Heart right ventricle (tissue), 16 donors: ENCODE measurements at regions not wholly inside any gene's neighbourhood (a gene's known extent, or its start where the extent isn't known, plus 50 kb on each side); places are given as distances from the start of the nearest gene placed in this dataset.

Source experiments
- ATAC-seq, 8 donors: fragments of 200-7000 bp; cut with Tn5 transposase; one replicate each; pipeline ENCODE4 v1.9.1; 2020; ENCODE audit warnings: mild to moderate bottlenecking in 8 of 8, moderate library complexity in 8 of 8, moderate number of reproducible peaks in 1 of 8
- DNase-seq, 2 donors: peaks; one replicate each; pipeline ENCODE4 v3.0.0-alpha.2; 2020
- H3K27ac ChIP-seq, 10 donors: fragments of 200-600 bp; sonication (generic) in 2 of 10; one replicate each; pipeline versions ENCODE4 v1.5.0 to v1.8.0; 2020 to 2022; ENCODE audit warnings: mild to moderate bottlenecking in 3 of 10
- H3K27me3 ChIP-seq, 7 donors: fragments of 200-600 bp; one replicate each; pipeline ENCODE4 v1.8.0; 2021 to 2022; ENCODE audit warnings: mild to moderate bottlenecking in 2 of 7
- H3K36me3 ChIP-seq, 9 donors: fragments of 200-600 bp; sonication (generic) in 1 of 9; one replicate each; pipeline versions ENCODE4 v1.5.0 to v1.8.0; 2020 to 2022; ENCODE audit warnings: mild to moderate bottlenecking in 2 of 9
- H3K4me1 ChIP-seq, 9 donors: fragments of 200-600 bp; sonication (generic) in 1 of 9; one replicate each; pipeline versions ENCODE4 v1.5.0 to v1.8.0; 2020 to 2022; ENCODE audit warnings: mild to moderate bottlenecking in 4 of 9
- H3K4me3 ChIP-seq, 10 donors: fragments of 200-600 bp; sonication (generic) in 2 of 10; one replicate each; pipeline versions ENCODE4 v1.5.0 to v1.8.0; 2020 to 2022; ENCODE audit warnings: mild to moderate bottlenecking in 7 of 10, moderate library complexity in 2 of 10
- H3K9me3 ChIP-seq, 11 donors: fragments of 200-600 bp in 10 of 11; sonication (generic) in 2 of 11; one replicate each; pipeline versions ENCODE4 v1.5.0 to v1.8.0; 2013 to 2022; ENCODE audit warnings: mild to moderate bottlenecking in 2 of 11, control low read depth in 1 of 11, moderate library complexity in 1 of 11
- WGBS, 2 donors: extraction: QIAGEN DNeasy Blood & Tissue Kit; methylation state at CpG; one replicate each; pipeline ENCODE4 v1.1.7; 2013; ENCODE audit warnings: inconsistent platforms in 1 of 2; 5-methylcytosine and 5-hydroxymethylcytosine counted together
- intact Hi-C, 10 donors: fragments of 100-400 bp; cut with DNase I; formaldehyde crosslinking; loops; one replicate each; pipeline versions ENCODE4 v1.11.1 to v1.14.2; 2022
- TF ChIP-seq, protein P1 (sequence below), 9 donors: fragments of 200-600 bp; sonication (generic) in 2 of 9; IDR thresholded peaks; one replicate each; pipeline versions ENCODE4 v1.5.0 to v1.8.0; 2021 to 2022; ENCODE audit warnings: antibody characterized with exemption in 9 of 9, mild to moderate bottlenecking in 5 of 9, moderate library complexity in 1 of 9
- donor health status: Arrhythmogenic right ventricular cardiomyopathy.
- donor health status: ischemic (EF 13 %, LVEDD 7.1; RV severe dilation, severe dysfunction).
- donor health status: healthy with polysubstance abuse.
- donor health status: DM: no; HTN: yes; CAD: no.
- donor health status: DM: no; HTN: no; CAD: no.
- donor health status: ischemic (EF 25% LVEDD 6.9; RV normal size, moderate dysfunction).
- donor health status: ischemic (EF 25% LVEDD 5.7; RV mildly dilated, moderate dysfunction).
- donor health status: healthy.
- donor health status: DM: yes; HTN: yes; CAD: no.
- donor health status: Ischemic cardiomyopathy.
- donor health status: ischemic (EF 35%, LVEDD 5.7; RV mildly dilated, moderate dysfunction).
- donor health status: nonischemic (EF 11% LVEDD 7.7; RV severe dilation, severe dysfunction).
- donor health status: DM: yes; HTN: yes; CAD: no.
- donor health status: PGD.
- donor health status: ischemic (EF 29% LVEDD 5.4; RV normal size, mild dysfunction).
- donor health status: nonischemic (EF 23%, LVEDD 6.1; RV moderate dilation, normal function).

DNA sequence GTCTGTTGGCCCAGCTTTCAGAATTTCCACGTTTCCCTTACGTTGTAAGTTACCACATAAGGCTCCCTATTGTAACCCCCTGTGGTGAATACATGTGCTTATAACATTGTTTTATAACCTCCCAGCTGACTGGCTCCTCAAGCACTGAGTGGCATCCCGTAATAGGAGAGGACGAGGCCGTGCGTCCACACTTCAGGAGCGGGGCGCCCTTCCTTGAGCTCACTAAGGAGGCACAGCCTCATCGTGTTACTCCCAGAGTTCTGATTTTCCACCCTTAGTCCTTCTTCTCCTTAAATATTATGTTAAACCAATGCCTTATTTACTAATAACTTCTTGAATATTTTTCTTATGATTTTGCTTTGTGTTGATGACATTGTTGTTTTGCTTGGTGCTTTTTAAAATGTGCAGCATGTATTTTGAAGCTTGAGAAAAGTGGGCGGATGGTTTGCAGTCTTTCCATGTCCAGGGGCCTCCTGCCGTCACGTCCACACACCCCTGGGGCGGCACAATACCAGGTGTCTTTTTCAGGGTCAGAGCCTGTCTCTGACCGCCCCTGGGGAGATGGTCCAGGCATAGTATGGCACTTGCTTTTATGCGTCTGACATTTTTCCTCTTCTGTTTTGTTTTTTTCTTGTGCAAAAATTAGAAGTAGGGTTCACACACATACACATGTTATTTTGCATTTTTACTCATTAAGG, 181.8 kb downstream of the DLL1 start:
- Histone ChIP-seq H3K9me3 (no peaks in the 10 kb centered on the region), H3K4me3 (no peak overlapping the region), H3K36me3 (no peaks in the 10 kb centered on the region), H3K4me1 (no peaks in the 10 kb centered on the region), H3K27ac (no peak overlapping the region), H3K27me3 (peaks cover 0 to 12% (median 0%) of the 10 kb centered on the region in 7 donors)
- DNase-seq (peak in 1 of 2 donors; percentile 1), ATAC-seq (no peak)
- intact Hi-C loops, result no loop called here
- WGBS, 2 donors, result 90 to 92% methylated on average over 15 of the region's 15 CpGs
- TF ChIP-seq, protein P1, sequence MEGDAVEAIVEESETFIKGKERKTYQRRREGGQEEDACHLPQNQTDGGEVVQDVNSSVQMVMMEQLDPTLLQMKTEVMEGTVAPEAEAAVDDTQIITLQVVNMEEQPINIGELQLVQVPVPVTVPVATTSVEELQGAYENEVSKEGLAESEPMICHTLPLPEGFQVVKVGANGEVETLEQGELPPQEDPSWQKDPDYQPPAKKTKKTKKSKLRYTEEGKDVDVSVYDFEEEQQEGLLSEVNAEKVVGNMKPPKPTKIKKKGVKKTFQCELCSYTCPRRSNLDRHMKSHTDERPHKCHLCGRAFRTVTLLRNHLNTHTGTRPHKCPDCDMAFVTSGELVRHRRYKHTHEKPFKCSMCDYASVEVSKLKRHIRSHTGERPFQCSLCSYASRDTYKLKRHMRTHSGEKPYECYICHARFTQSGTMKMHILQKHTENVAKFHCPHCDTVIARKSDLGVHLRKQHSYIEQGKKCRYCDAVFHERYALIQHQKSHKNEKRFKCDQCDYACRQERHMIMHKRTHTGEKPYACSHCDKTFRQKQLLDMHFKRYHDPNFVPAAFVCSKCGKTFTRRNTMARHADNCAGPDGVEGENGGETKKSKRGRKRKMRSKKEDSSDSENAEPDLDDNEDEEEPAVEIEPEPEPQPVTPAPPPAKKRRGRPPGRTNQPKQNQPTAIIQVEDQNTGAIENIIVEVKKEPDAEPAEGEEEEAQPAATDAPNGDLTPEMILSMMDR (IDR thresholded peaks at IDR 0.05), result no peak

- 91 to 93% methylated on average over 9 of the region's 9 CpGs for WGBS, 2 donors
- Histone ChIP-seq H3K27me3 (peaks cover 0 to 12% (median 0%) of the 10 kb centered on the region in 7 donors), H3K27ac (no peak overlapping the region), H3K36me3 (no peaks in the 10 kb centered on the region), H3K4me1 (no peaks in the 10 kb centered on the region), H3K4me3 (no peak overlapping the region), H3K9me3 (no peaks in the 10 kb centered on the region)
- TF ChIP-seq, protein P1 (IDR thresholded peaks at IDR 0.05), result no peak
- ATAC-seq (no peak), DNase-seq (peak in 1 of 2 donors; percentile 2)
- intact Hi-C loops, result no loop called here
Observed at GRCh38 chr6:170108456-170108855, 182.4 kb downstream of the DLL1 start.

- WGBS, 2 donors, result 92 to 93% methylated on average over 13 of the region's 13 CpGs
- Histone ChIP-seq H3K27ac (no peak overlapping the region), H3K9me3 (no peaks in the 10 kb centered on the region), H3K4me1 (no peaks in the 10 kb centered on the region), H3K4me3 (no peak overlapping the region), H3K36me3 (no peaks in the 10 kb centered on the region), H3K27me3 (peaks cover 0 to 12% (median 0%) of the 10 kb centered on the region in 7 donors)
- TF ChIP-seq, protein P1 (IDR thresholded peaks at IDR 0.05), result no peak
- ATAC-seq, result no peak
- peak in 1 of 2 donors; percentile 1 for DNase-seq
- intact Hi-C loops, result no loop called here
Observed at GRCh38 chr6:170107606-170108222, 183.2 kb downstream of the DLL1 start.

DNA sequence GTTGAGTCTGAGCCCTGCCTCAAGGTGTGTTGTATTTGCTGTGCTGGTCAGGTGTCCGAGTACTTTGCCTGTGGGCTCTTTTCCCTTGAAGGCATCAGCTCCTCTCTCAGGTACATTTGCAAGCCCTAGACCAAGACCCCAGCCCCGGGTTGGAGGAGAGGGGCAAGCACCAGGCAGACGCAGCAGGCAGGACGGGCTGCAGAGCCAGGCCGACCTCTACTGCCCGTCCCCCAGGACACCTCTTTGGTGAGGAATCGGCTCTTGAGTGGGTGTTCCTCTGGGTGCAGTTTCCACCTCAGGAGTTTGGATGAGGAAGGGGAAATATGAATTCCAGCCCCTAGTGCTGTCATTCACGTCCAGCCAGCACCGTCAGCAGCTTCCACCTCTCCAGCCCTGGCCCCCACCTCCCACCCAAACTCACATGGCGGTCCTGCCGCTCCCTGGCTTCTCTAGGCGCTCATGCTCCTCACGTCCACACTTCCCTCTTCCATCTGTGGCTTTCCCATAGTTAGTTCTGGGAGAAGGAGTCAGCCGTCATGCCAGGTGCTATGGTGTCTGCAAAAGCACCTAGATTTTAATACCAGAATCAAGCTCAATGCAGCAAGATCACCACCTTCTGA, 183.9 kb downstream of the DLL1 start:
- no peaks in the 10 kb centered on the region for H3K36me3 ChIP-seq
- no peaks in the 10 kb centered on the region for H3K4me1 ChIP-seq
- intact Hi-C loops, result no loop called here
- H3K27ac ChIP-seq, result no peak overlapping the region
- TF ChIP-seq, protein P1 (IDR thresholded peaks at IDR 0.05), result no peak
- DNase-seq (peak in 1 of 2 donors; percentile 1), ATAC-seq (no peak)
- peaks cover 0 to 12% (median 0%) of the 10 kb centered on the region in 7 donors for H3K27me3 ChIP-seq
- WGBS, 2 donors, result 83 to 85% methylated on average over 14 of the region's 14 CpGs
- no peak overlapping the region for H3K4me3 ChIP-seq
- no peaks in the 10 kb centered on the region for H3K9me3 ChIP-seq
